GM12875 (cell line): ENCODE measurements at regions not wholly inside any gene's neighbourhood (a gene's known extent, or its start where the extent isn't known, plus 50 kb on each side); places are given as distances from the start of the nearest gene placed in this dataset.

Experiments used
- H3K4me3 ChIP-seq: one replicate; pipeline ENCODE4 v1.5.1; 2011; ENCODE audit warnings: low read depth, low read length, control low read depth
- TF ChIP-seq, protein P1 (sequence below): IDR thresholded peaks from 2 replicates; pipeline ENCODE4 v1.5.1; 2011; ENCODE audit warnings: low read depth, mild to moderate bottlenecking, control low read depth, inconsistent platforms, low read length, moderate library complexity, borderline replicate concordance; ENCODE audit not compliant: insufficient read depth

DNA sequence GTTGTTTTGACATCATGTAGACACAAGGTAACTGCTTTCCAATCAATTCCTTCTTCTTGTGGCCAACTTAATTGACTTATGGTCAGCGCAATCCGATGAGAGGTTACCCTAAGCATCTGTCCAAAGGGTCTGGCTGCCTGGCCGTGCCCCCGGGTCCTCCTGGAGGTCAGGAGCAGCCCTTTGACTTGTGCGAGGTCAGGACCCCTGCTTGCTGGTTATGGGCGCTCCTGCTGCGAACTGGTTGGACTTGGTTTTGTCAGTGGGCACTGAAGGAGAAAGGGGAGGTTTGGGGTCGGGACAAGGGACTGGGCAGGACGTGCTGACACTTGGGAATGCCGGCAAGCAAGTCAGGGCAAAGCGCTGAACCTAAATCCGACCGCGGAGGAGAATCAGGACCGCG lies 215.6 kb downstream of the QKI start:
- H3K4me3 ChIP-seq = no peak overlapping the region
- TF ChIP-seq, protein P1, sequence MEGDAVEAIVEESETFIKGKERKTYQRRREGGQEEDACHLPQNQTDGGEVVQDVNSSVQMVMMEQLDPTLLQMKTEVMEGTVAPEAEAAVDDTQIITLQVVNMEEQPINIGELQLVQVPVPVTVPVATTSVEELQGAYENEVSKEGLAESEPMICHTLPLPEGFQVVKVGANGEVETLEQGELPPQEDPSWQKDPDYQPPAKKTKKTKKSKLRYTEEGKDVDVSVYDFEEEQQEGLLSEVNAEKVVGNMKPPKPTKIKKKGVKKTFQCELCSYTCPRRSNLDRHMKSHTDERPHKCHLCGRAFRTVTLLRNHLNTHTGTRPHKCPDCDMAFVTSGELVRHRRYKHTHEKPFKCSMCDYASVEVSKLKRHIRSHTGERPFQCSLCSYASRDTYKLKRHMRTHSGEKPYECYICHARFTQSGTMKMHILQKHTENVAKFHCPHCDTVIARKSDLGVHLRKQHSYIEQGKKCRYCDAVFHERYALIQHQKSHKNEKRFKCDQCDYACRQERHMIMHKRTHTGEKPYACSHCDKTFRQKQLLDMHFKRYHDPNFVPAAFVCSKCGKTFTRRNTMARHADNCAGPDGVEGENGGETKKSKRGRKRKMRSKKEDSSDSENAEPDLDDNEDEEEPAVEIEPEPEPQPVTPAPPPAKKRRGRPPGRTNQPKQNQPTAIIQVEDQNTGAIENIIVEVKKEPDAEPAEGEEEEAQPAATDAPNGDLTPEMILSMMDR = no peak
